Spleen (tissue), 11 donors: ENCODE measurements at regions not wholly inside any gene's neighbourhood (a gene's known extent, or its start where the extent isn't known, plus 50 kb on each side); places are given as distances from the start of the nearest gene placed in this dataset.
A peak's percentile ranks its signal among the peaks of the same experiment; 100 is the strongest.

Experiments
- DNase-seq: peaks from one replicate; pipeline ENCODE4 v3.0.0-alpha.2; 2020
- H3K27ac ChIP-seq, 8 donors: fragments of 200-600 bp; sonication (generic) in 7 of 8; 1 replicate in 4 of 8; 2 replicates in 4 of 8; pipeline versions ENCODE4 v1.5.0 to v1.8.0; 2016 to 2021; ENCODE audit warnings: inconsistent platforms in 4 of 8, mild to moderate bottlenecking in 4 of 8, moderate library complexity in 1 of 8
- H3K27me3 ChIP-seq, 7 donors: fragments of 200-600 bp; sonication (generic) in 6 of 7; replicated peaks in 1 of 7; 1 replicate in 4 of 7; 2 replicates in 3 of 7; pipeline versions ENCODE4 v1.5.0 to v1.8.0; 2016 to 2021; ENCODE audit warnings: inconsistent platforms in 3 of 7, mild to moderate bottlenecking in 1 of 7
- H3K36me3 ChIP-seq, 6 donors: fragments of 200-600 bp; sonication (generic) in 5 of 6; 1 replicate in 4 of 6; 2 replicates in 2 of 6; pipeline versions ENCODE4 v1.5.0 to v1.8.0; 2016 to 2021; ENCODE audit warnings: inconsistent platforms in 2 of 6
- H3K4me1 ChIP-seq, 6 donors: fragments of 200-600 bp; sonication (generic) in 5 of 6; 1 replicate in 3 of 6; 2 replicates in 3 of 6; pipeline versions ENCODE4 v1.5.0 to v1.8.0; 2016 to 2021; ENCODE audit warnings: inconsistent platforms in 3 of 6
- H3K4me3 ChIP-seq, 8 donors: fragments of 200-600 bp; sonication (generic) in 7 of 8; 1 replicate in 4 of 8; 2 replicates in 4 of 8; pipeline versions ENCODE4 v1.5.0 to v1.8.0; 2016 to 2021; ENCODE audit warnings: inconsistent platforms in 4 of 8, mild to moderate bottlenecking in 4 of 8, moderate library complexity in 2 of 8
- H3K9me3 ChIP-seq, 8 donors: fragments of 200-600 bp; sonication (generic) in 7 of 8; 1 replicate in 4 of 8; 2 replicates in 4 of 8; pipeline versions ENCODE4 v1.5.0 to v1.8.0; 2016 to 2021; ENCODE audit warnings: inconsistent platforms in 4 of 8
- POLR2A ChIP-seq, 3 donors: fragments of 450-650 bp; IDR thresholded peaks; one replicate each; pipeline ENCODE4 v1.5.1; 2017; ENCODE audit warnings: antibody characterized with exemption in 3 of 3, mild to moderate bottlenecking in 1 of 3
- POLR2AphosphoS5 ChIP-seq, 3 donors: sonication (generic); formaldehyde crosslinking; IDR thresholded peaks; one replicate each; pipeline ENCODE4 v1.5.1; 2017; ENCODE audit warnings: antibody characterized with exemption in 3 of 3
- WGBS, 5 donors: extraction: QIAGEN DNeasy Blood & Tissue Kit in 3 of 5; methylation state at CpG; one replicate each; pipeline versions ENCODE4 v1.1.5 to v1.1.7; 2013 to 2018; 5-methylcytosine and 5-hydroxymethylcytosine counted together
- intact Hi-C: fragments of 100-400 bp; cut with DNase I; formaldehyde crosslinking; loops from one replicate; pipeline ENCODE4 v1.15.0; 2023; ENCODE audit warnings: low total_unique reads
- TF ChIP-seq, protein P1 (sequence below), 11 experiments: fragments of 200-600 bp in 7 of 11; fragments of 450-650 bp in 4 of 11; sonication (generic) in 4 of 11; IDR thresholded peaks in 8 of 11; conservative IDR thresholded peaks in 3 of 11; 1 replicate in 7 of 11; 2 replicates in 4 of 11; pipeline versions ENCODE4 v1.4.0 to v1.8.0; 2016 to 2021; ENCODE audit warnings: antibody characterized with exemption in 11 of 11, inconsistent platforms in 4 of 11, mild to moderate bottlenecking in 1 of 11
- donor health status: healthy with polysubstance abuse.
- donor health status: DM: no; HTN: no; CAD: no; lungs with moderate emphysema.
- donor health status: DM: no; HTN: no; CAD: no.
- donor health status: Bipolar disorder and iron deficiency.
- donor health status: healthy.
- donor health status: DM: no; HTN: no; CAD: no.
- donor health status: DM: yes; HTN: yes; CAD: no.

DNA sequence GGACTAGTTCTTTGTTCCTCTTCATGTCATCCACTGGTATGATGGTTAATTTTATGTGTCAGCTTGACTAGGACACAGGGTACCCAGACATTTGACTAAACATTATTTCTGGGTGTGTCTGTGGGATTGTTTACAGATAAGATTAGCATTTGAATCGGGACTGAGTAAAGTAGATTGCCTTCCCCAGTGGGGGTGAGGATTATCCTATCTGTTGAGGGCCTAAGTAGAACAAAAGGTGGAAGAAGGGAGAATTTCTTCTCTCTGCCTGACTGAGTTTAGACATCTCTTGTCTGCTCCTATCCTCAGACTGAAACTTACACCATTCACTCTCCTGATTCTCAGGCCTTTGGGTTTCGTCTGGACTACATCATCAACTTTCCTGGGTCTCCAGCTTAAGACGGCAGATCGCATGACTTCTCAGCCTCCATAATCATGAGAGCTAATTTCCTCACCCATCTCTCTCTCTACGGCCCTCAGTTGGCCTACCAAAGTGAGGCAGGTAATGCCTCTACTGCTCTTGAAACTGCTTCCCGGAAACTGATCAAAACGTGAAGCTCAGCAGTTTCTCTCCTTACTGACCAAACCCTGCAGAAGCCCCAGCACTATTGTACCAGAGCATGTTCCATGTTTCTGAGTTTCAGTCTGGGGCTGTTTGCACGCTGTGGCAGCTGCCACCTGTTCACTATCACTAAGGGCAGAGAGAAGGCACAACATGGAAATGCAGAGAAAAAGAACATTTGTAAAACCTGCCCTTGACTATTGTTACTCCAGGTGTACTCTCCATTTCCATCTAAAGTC, 95.4 kb downstream of the NXPE2 start:
- peaks cover 0 to 25% (median 0%) of the 10 kb centered on the region in 7 donors for H3K27me3 ChIP-seq
- peaks cover 0 to 5% (median 0%) of the 10 kb centered on the region in 8 donors for H3K9me3 ChIP-seq
- TF ChIP-seq, protein P1, sequence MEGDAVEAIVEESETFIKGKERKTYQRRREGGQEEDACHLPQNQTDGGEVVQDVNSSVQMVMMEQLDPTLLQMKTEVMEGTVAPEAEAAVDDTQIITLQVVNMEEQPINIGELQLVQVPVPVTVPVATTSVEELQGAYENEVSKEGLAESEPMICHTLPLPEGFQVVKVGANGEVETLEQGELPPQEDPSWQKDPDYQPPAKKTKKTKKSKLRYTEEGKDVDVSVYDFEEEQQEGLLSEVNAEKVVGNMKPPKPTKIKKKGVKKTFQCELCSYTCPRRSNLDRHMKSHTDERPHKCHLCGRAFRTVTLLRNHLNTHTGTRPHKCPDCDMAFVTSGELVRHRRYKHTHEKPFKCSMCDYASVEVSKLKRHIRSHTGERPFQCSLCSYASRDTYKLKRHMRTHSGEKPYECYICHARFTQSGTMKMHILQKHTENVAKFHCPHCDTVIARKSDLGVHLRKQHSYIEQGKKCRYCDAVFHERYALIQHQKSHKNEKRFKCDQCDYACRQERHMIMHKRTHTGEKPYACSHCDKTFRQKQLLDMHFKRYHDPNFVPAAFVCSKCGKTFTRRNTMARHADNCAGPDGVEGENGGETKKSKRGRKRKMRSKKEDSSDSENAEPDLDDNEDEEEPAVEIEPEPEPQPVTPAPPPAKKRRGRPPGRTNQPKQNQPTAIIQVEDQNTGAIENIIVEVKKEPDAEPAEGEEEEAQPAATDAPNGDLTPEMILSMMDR (IDR thresholded peaks at IDR 0.05 in 8 of 11, conservative IDR thresholded peaks at IDR 0.05 in 3 of 11): no peak
- TF ChIP-seq POLR2A (IDR thresholded peaks at IDR 0.05) (no peak), POLR2AphosphoS5 (IDR thresholded peaks at IDR 0.05) (no peak)
- no peak overlapping the region for H3K27ac ChIP-seq
- no peak overlapping the region for H3K4me3 ChIP-seq
- intact Hi-C loops: no loop called here
- no peaks in the 10 kb centered on the region for H3K36me3 ChIP-seq
- DNase-seq: no peak
- H3K4me1 ChIP-seq: peaks cover 0 to 9% (median 0%) of the 10 kb centered on the region in 6 donors
- WGBS, 5 donors: 58 to 73% (median 68%) methylated on average over 8 of the region's 8 CpGs

DNA sequence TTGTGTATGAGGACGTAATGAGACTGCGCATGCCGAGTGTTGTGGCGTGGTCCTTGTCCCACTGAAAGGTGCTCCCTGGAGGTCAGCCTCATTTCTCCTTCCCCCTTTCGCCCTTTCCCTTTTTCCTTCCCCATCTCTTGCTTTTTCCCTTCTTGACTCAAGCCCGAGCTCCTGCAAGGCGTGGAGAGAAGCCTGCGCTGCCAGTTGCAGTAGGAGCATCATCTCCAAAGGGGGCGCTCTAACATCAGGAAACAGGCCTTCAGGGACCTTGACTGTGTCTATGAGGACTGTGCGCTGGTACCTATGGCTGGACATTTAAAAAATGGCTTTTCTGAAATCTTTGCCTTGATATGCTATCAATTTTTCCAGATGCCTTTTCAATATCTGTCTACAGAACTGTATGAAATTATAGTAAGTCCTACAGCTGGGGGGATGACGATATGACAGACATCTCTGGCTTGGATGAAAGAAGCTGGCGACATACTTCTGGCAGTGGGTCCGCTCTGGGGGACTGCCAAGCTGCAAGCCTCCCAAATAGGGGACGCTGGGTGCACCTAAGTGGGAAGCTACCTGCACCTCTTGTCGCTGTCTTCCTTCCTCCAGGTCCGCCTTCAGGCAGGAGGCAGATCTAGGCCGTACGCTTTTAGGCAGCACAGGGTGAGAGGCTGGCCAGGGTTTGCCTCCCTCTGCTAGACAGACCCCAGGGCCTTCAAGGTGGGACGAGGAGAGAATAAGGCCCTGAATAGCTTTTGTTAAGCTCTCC, 96.5 kb downstream of the NXPE2 start:
- H3K36me3 ChIP-seq: no peaks in the 10 kb centered on the region
- no peak for TF ChIP-seq POLR2A (IDR thresholded peaks at IDR 0.05)
- no peak for TF ChIP-seq POLR2AphosphoS5 (IDR thresholded peaks at IDR 0.05)
- TF ChIP-seq, protein P1 (IDR thresholded peaks at IDR 0.05 in 8 of 11, conservative IDR thresholded peaks at IDR 0.05 in 3 of 11): peak in 9 of 11 experiments; percentile 31 to 68 (median 48)
- no peaks in the 10 kb centered on the region for H3K9me3 ChIP-seq
- peaks cover 0 to 25% (median 0%) of the 10 kb centered on the region in 7 donors for H3K27me3 ChIP-seq
- H3K27ac ChIP-seq: no peak overlapping the region
- no peak for DNase-seq
- H3K4me3 ChIP-seq: no peak overlapping the region
- 50 to 53% (median 53%) methylated on average over 19 of the region's 19 CpGs for WGBS, 5 donors
- intact Hi-C loops: no loop called here
- H3K4me1 ChIP-seq: peaks cover 0 to 9% (median 0%) of the 10 kb centered on the region in 6 donors

DNA sequence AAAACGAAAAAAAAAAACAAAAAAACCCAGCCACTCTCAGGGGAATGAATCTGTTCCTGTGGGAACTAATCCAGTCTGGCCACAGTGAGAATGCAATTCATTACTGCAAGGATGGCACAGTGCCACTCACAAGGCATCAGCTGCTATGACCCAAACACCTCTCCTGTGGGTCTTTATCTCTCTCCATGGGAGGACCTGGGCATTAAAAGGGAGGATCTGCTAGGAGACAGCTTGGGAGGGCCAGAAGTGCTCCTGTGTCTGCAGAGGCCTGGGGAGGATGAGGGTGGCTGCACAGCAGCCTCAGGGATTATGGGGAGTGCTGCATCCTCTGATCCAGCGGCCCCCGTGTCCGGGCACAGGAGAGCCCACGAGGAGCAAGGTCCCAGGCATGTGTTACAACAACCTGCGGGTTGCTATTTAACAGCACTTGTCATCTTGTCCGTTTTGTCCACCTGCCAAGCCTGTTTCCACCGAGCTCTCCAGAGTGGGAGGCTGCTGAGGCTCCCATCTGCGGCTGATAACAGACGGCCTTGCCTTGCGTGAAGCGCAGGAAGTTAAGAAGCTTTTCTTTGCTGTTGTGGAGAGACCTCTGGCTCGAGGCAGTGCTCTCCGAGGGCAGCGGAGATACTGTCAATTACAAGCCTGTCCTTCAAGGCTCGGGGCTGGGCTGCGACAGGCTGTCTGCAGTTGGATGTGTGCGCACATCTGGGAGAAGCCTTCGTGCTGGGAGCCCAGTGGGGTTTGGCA, 97.7 kb downstream of the NXPE2 start:
- peaks cover 0 to 9% (median 0%) of the 10 kb centered on the region in 6 donors for H3K4me1 ChIP-seq
- H3K9me3 ChIP-seq: no peaks in the 10 kb centered on the region
- intact Hi-C loops: no loop called here
- no peak for DNase-seq
- H3K4me3 ChIP-seq: no peak overlapping the region
- peaks cover 0 to 25% (median 0%) of the 10 kb centered on the region in 7 donors for H3K27me3 ChIP-seq
- H3K27ac ChIP-seq: no peak overlapping the region
- WGBS, 5 donors: 54 to 67% (median 62%) methylated on average over 14 to 19 of the region's 19 CpGs
- no peaks in the 10 kb centered on the region for H3K36me3 ChIP-seq
- TF ChIP-seq POLR2A (IDR thresholded peaks at IDR 0.05) (no peak), POLR2AphosphoS5 (IDR thresholded peaks at IDR 0.05) (peak in 1 of 3 donors; percentile 30)

DNA sequence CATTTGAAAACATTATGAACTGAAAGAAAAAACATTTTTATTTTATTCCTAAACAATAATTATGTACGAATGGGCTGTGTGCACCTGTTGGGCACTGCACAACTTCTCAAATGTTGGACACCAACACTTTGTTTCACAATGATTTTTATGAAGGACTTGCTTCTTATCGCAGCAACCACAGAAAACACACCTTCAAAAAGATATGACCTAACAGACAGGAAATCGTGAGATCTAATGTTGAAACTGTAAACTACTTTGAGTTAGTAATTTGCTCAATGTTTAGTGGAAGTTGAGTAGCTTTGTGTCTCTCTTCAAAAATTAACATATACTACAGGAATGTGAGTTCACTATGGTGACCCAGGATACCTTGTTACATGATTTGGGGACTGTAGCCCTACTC, 98.6 kb downstream of the NXPE2 start:
- peaks cover 0 to 18% (median 0%) of the 10 kb centered on the region in 7 donors for H3K27me3 ChIP-seq
- TF ChIP-seq POLR2AphosphoS5 (IDR thresholded peaks at IDR 0.05): no peak
- TF ChIP-seq, protein P1 (IDR thresholded peaks at IDR 0.05 in 8 of 11, conservative IDR thresholded peaks at IDR 0.05 in 3 of 11): no peak
- TF ChIP-seq POLR2A (IDR thresholded peaks at IDR 0.05): no peak
- no peak overlapping the region for H3K27ac ChIP-seq
- no peak for DNase-seq
- intact Hi-C loops: no loop called here
- H3K36me3 ChIP-seq: no peaks in the 10 kb centered on the region
- no peaks in the 10 kb centered on the region for H3K9me3 ChIP-seq
- H3K4me3 ChIP-seq: no peak overlapping the region
- H3K4me1 ChIP-seq: peaks cover 0 to 9% (median 0%) of the 10 kb centered on the region in 6 donors
- 65 to 79% (median 75%) methylated on average over 3 of the region's 3 CpGs for whole genome bisulfite sequencing, 5 donors
